Psoas muscle (tissue), 7 donors: ENCODE measurements at regions not wholly inside any gene's neighbourhood (a gene's known extent, or its start where the extent isn't known, plus 50 kb on each side); places are given as distances from the start of the nearest gene placed in this dataset.

Experiments
- ATAC-seq, 4 donors: fragments of 200-7000 bp; cut with Tn5 transposase; one replicate each; pipeline ENCODE4 v1.9.1; 2020; ENCODE audit warnings: moderate library complexity in 3 of 4, mild to moderate bottlenecking in 2 of 4
- DNase-seq, 2 donors: peaks; one replicate each; pipeline ENCODE4 v3.0.0-alpha.2; 2020
- H3K27ac ChIP-seq: fragments of 200-600 bp; one replicate; pipeline ENCODE4 v1.8.0; 2022
- H3K27me3 ChIP-seq, 3 donors: fragments of 200-600 bp in 1 of 3; one replicate each; pipeline versions ENCODE4 v1.6.1 to v1.8.0; 2013 to 2022; ENCODE audit warnings: low read length in 2 of 3, mild to moderate bottlenecking in 2 of 3, moderate library complexity in 1 of 3; ENCODE audit not compliant: insufficient read depth in 3 of 3
- H3K36me3 ChIP-seq, 2 donors: fragments of 200-600 bp in 1 of 2; one replicate each; pipeline versions ENCODE4 v1.6.1 to v1.8.0; 2013 to 2022; ENCODE audit warnings: low read depth in 1 of 2, mild to moderate bottlenecking in 1 of 2, moderate library complexity in 1 of 2; ENCODE audit not compliant: insufficient read depth in 1 of 2
- H3K4me1 ChIP-seq: fragments of 200-600 bp; one replicate; pipeline ENCODE4 v1.8.0; 2022
- H3K4me3 ChIP-seq: fragments of 200-600 bp; one replicate; pipeline ENCODE4 v1.8.0; 2022; ENCODE audit warnings: mild to moderate bottlenecking
- H3K9me3 ChIP-seq: fragments of 200-600 bp; one replicate; pipeline ENCODE4 v1.8.0; 2022
- CTCF ChIP-seq: fragments of 200-600 bp; IDR thresholded peaks from one replicate; pipeline ENCODE4 v1.8.0; 2022; ENCODE audit warnings: antibody characterized with exemption
- WGBS, 3 donors: extraction: QIAGEN DNeasy Blood & Tissue Kit; methylation state at CpG; one replicate each; pipeline versions ENCODE4 v1.1.6 to v1.1.7; 2013; 5-methylcytosine and 5-hydroxymethylcytosine counted together
- intact Hi-C, 2 donors: fragments of 100-400 bp; cut with DNase I; formaldehyde crosslinking; loops; one replicate each; pipeline versions ENCODE4 v1.11.0 to v1.14.2; 2022
- donor health status: healthy with polysubstance abuse.
- donor health status: DM: no; HTN: no; CAD: no; lungs with moderate emphysema.
- donor health status: Bipolar disorder and iron deficiency.
- donor health status: healthy.
- donor health status: DM: yes; HTN: yes; CAD: no.
- donor health status: DM: no; HTN: no; CAD: no.
- donor health status: DM: yes; HTN: yes; CAD: no.

GRCh38 chrX:20477836-20478524 lies 211.3 kb upstream of the RPS6KA3 start:
- ATAC-seq: no peak

DNA sequence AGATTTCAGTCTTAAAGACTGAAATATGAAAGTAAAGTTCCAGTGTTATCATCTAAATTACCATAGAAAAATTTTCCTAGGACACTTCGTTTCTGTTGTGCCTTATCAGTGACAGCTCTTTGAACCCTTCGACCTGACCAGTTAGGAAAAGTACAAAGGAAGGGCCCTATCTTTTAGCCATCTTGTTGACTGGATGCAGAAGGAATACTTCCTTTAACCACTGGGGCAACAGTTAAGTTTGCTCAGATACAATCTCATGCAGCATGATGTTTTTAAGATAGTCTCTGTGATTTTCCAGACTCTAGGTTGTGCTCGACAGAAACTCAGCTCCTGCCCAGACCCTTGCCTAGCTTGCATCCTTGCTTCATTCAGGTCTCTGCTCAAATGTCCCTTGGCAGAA lies 210.5 kb upstream of the RPS6KA3 start:
- Histone ChIP-seq H3K4me3 (no peak overlapping the region), H3K27me3 (peaks cover 0 to 5% (median 0%) of the 10 kb centered on the region in 3 donors), H3K27ac (no peak overlapping the region), H3K4me1 (no peaks in the 10 kb centered on the region), H3K36me3 (no peaks in the 10 kb centered on the region), H3K9me3 (no peaks in the 10 kb centered on the region)
- 58 to 83% (median 69%) methylated on average over 3 of the region's 3 CpGs for WGBS, 3 donors
- ATAC-seq (no peak), DNase-seq (no peak)
- TF ChIP-seq CTCF: no peak
- intact Hi-C loops: no loop called here

More at GRCh38 chrX:20477836-20478524, 211.3 kb upstream of the RPS6KA3 start:
- Histone ChIP-seq H3K4me3 (no peak overlapping the region), H3K9me3 (no peaks in the 10 kb centered on the region), H3K27me3 (peaks cover 0 to 5% (median 0%) of the 10 kb centered on the region in 3 donors), H3K4me1 (no peaks in the 10 kb centered on the region), H3K36me3 (no peaks in the 10 kb centered on the region), H3K27ac (no peak overlapping the region)
- DNase-seq: no peak
- 62 to 84% (median 81%) methylated on average over 8 of the region's 8 CpGs for WGBS, 3 donors
- no peak for TF ChIP-seq CTCF
- intact Hi-C loops: no loop called here

DNA sequence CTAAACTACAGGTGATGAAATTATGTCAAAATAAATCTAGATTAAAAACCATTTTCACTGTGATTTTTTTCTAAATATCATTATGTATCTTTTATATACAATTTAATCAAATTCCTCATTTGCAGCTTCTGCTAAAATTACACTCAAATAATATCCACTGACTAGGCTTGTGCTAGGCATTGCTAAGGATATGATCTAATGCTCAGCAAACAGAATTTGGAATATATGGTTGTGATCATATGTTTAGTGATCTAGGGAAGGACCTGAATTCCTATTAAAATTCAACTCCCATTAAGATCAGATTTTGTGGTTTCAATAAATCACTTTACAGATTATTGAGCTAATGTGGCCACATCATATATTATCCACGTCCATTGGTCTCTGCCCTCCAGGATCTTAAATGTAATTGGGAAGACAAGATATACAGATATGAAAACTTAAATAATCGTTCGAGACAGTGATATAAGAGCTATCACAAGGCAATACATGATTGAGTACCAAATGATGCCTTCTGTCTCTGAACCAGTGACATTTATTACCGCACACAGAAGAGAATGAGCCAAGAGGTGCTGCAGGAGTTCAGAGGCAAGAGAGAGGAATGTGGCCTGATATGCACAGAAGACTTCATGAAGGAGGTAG lies 206.0 kb upstream of the RPS6KA3 start:
- H3K27ac ChIP-seq: no peak overlapping the region
- no peak overlapping the region for H3K4me3 ChIP-seq
- H3K4me1 ChIP-seq: no peaks in the 10 kb centered on the region
- H3K9me3 ChIP-seq: no peaks in the 10 kb centered on the region
- peaks cover 0 to 5% (median 0%) of the 10 kb centered on the region in 3 donors for H3K27me3 ChIP-seq
- DNase-seq: no peak
- intact Hi-C loops: no loop called here
- no peaks in the 10 kb centered on the region for H3K36me3 ChIP-seq
- TF ChIP-seq CTCF: no peak
- no peak for ATAC-seq
- 79 to 97% (median 93%) methylated on average over 4 of the region's 4 CpGs for WGBS, 3 donors

DNA sequence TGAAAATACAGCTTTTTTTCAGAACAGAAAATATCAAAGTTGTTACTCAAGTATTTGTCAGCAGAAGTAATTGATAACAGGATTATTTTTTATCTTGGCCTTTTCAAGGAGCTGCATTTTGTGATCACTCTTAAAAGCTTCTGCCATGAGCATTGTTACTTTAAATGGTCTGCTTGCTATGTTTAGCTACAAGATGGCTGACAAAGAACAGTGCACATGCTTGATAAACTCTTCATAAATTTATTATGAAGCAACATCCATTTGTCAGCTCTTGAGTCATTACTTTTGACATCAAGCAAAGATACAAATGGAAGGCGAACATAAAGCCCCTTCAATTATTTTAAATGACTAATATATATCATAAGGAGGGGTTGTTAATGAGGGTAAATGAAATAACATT lies 205.4 kb upstream of the RPS6KA3 start:
- no peak overlapping the region for H3K4me3 ChIP-seq
- no peak overlapping the region for H3K27ac ChIP-seq
- 57 to 100% (median 98%) methylated on average over 1 of the region's 1 CpG for WGBS, 3 donors
- DNase-seq (no peak), ATAC-seq (peak in 2 of 4 donors; percentile 49 to 53)
- intact Hi-C loops: no loop called here
- no peak for TF ChIP-seq CTCF
- H3K36me3 ChIP-seq: no peaks in the 10 kb centered on the region
- H3K27me3 ChIP-seq: peaks cover 0 to 3% (median 0%) of the 10 kb centered on the region in 3 donors
- H3K9me3 ChIP-seq: no peaks in the 10 kb centered on the region
- no peaks in the 10 kb centered on the region for H3K4me1 ChIP-seq
